Fibroblast of lung (primary cell): ENCODE measurements at regions not wholly inside any gene's neighbourhood (a gene's known extent, or its start where the extent isn't known, plus 50 kb on each side); places are given as distances from the start of the nearest gene placed in this dataset.

Source experiments
- DNase-seq, 2 donors: peaks; one replicate each; pipeline versions ENCODE4 v3.0.0 to v3.0.0-alpha.2; 2010; ENCODE audit warnings: low read depth in 2 of 2
- H2AFZ ChIP-seq: 2 replicates; pipeline ENCODE4 v1.5.1; 2012; ENCODE audit warnings: low read length, control low read depth, inconsistent platforms
- H3K27ac ChIP-seq: 2 replicates; pipeline ENCODE4 v1.5.1; 2011; ENCODE audit warnings: low read length, control low read depth; ENCODE audit not compliant: insufficient read depth
- H3K27me3 ChIP-seq: 2 replicates; pipeline ENCODE4 v1.5.1; 2011; ENCODE audit warnings: mild to moderate bottlenecking, low read length; ENCODE audit not compliant: control insufficient read depth, insufficient read depth
- H3K36me3 ChIP-seq: 2 replicates; pipeline ENCODE4 v1.5.1; 2011; ENCODE audit warnings: low read length; ENCODE audit not compliant: control insufficient read depth, insufficient read depth
- H3K4me1 ChIP-seq: 2 replicates; pipeline ENCODE4 v1.5.1; 2011; ENCODE audit warnings: low read length; ENCODE audit not compliant: control insufficient read depth, insufficient read depth; ENCODE audit errors: extremely low read depth
- H3K4me2 ChIP-seq: 2 replicates; pipeline ENCODE4 v1.5.1; 2011; ENCODE audit warnings: low read length, control low read depth; ENCODE audit not compliant: insufficient read depth; ENCODE audit errors: extremely low read depth
- H3K4me3 ChIP-seq, 4 experiments: fragments of 200-600 bp in 1 of 4; sonication (generic) in 1 of 4; replicated peaks in 1 of 4; 2 replicates each; pipeline ENCODE4 v1.5.1; 2011 to 2016; ENCODE audit warnings: low read length in 4 of 4, low read depth in 3 of 4, mild to moderate bottlenecking in 3 of 4, control low read depth in 2 of 4, inconsistent platforms in 1 of 4, mixed read lengths in 1 of 4; ENCODE audit not compliant: insufficient read depth in 1 of 4; ENCODE audit errors: control extremely low read depth in 1 of 4
- H3K79me2 ChIP-seq: 2 replicates; pipeline ENCODE4 v1.5.1; 2012; ENCODE audit warnings: mild to moderate bottlenecking, low read length, inconsistent platforms; ENCODE audit not compliant: control insufficient read depth, insufficient read depth
- H3K9ac ChIP-seq: 2 replicates; pipeline ENCODE4 v1.5.1; 2011; ENCODE audit warnings: mild to moderate bottlenecking, low read length, control low read depth; ENCODE audit not compliant: insufficient read depth
- H3K9me3 ChIP-seq: 2 replicates; pipeline ENCODE4 v1.5.1; 2012; ENCODE audit warnings: low read depth, low read length; ENCODE audit not compliant: control insufficient read depth, insufficient read depth
- H4K20me1 ChIP-seq: 2 replicates; pipeline ENCODE4 v1.5.1; 2011; ENCODE audit warnings: low read length; ENCODE audit not compliant: control insufficient read depth, insufficient read depth; ENCODE audit errors: extremely low read depth
- CTCF ChIP-seq, 2 donors: IDR thresholded peaks in 1 of 2; conservative IDR thresholded peaks in 1 of 2; 1 replicate in 1 of 2; 2 replicates in 1 of 2; pipeline ENCODE4 v1.5.1; 2011 to 2012; ENCODE audit warnings: low read length in 2 of 2, control low read depth in 1 of 2, inconsistent platforms in 1 of 2, low read depth in 1 of 2, mild to moderate bottlenecking in 1 of 2
- EZH2 ChIP-seq: IDR thresholded peaks from 2 replicates; pipeline ENCODE4 v1.5.1; 2012; ENCODE audit warnings: low read length, control low read depth, mild to moderate bottlenecking; ENCODE audit errors: missing control alignments

- no peak for DNase-seq
- H4K20me1 ChIP-seq = no peaks in the 10 kb centered on the region
- no peak overlapping the region for H3K9ac ChIP-seq
- H2AFZ ChIP-seq = no peak overlapping the region
- no peaks in the 10 kb centered on the region for H3K36me3 ChIP-seq
- H3K4me3 ChIP-seq = no peak overlapping the region
- TF ChIP-seq EZH2 (no peak), CTCF (conservative IDR thresholded peaks at IDR 0.05 in 1 of 2, IDR thresholded peaks at IDR 0.05 in 1 of 2; ENCODE audit: low read depth in 1 of 2, low read length in 2 of 2) (no peak)
- H3K4me1 ChIP-seq = no peaks in the 10 kb centered on the region
- no peak overlapping the region for H3K4me2 ChIP-seq
- H3K27ac ChIP-seq = no peak overlapping the region
- H3K27me3 ChIP-seq = no peaks in the 10 kb centered on the region
- H3K9me3 ChIP-seq = no peaks in the 10 kb centered on the region
- no peaks in the 10 kb centered on the region for H3K79me2 ChIP-seq
These were observed 245.9 kb upstream of the RPL38 start for GRCh38 chr17:73957564-73957963.

- no peaks in the 10 kb centered on the region for H3K27me3 ChIP-seq
- no peaks in the 10 kb centered on the region for H3K9me3 ChIP-seq
- DNase-seq = no peak
- H3K4me1 ChIP-seq = no peaks in the 10 kb centered on the region
- H3K4me3 ChIP-seq = no peak overlapping the region
- no peak overlapping the region for H3K4me2 ChIP-seq
- no peaks in the 10 kb centered on the region for H3K36me3 ChIP-seq
- H3K9ac ChIP-seq = no peak overlapping the region
- no peak overlapping the region for H2AFZ ChIP-seq
- TF ChIP-seq EZH2 (no peak), CTCF (conservative IDR thresholded peaks at IDR 0.05 in 1 of 2, IDR thresholded peaks at IDR 0.05 in 1 of 2; ENCODE audit: low read depth in 1 of 2, low read length in 2 of 2) (no peak)
- no peaks in the 10 kb centered on the region for H3K79me2 ChIP-seq
- no peaks in the 10 kb centered on the region for H4K20me1 ChIP-seq
- no peak overlapping the region for H3K27ac ChIP-seq
These were observed 245.0 kb upstream of the RPL38 start for GRCh38 chr17:73958453-73958852.

GRCh38 chr17:73960469-73960868 lies 243.0 kb upstream of the RPL38 start:
- no peak overlapping the region for H3K4me2 ChIP-seq
- H3K4me1 ChIP-seq = no peaks in the 10 kb centered on the region
- no peak overlapping the region for H3K27ac ChIP-seq
- no peak for DNase-seq
- H2AFZ ChIP-seq = no peak overlapping the region
- TF ChIP-seq EZH2 (no peak), CTCF (conservative IDR thresholded peaks at IDR 0.05 in 1 of 2, IDR thresholded peaks at IDR 0.05 in 1 of 2; ENCODE audit: low read depth in 1 of 2, low read length in 2 of 2) (no peak)
- no peaks in the 10 kb centered on the region for H3K36me3 ChIP-seq
- no peaks in the 10 kb centered on the region for H3K79me2 ChIP-seq
- no peaks in the 10 kb centered on the region for H3K9me3 ChIP-seq
- H3K27me3 ChIP-seq = no peaks in the 10 kb centered on the region
- no peaks in the 10 kb centered on the region for H4K20me1 ChIP-seq
- no peak overlapping the region for H3K4me3 ChIP-seq
- no peak overlapping the region for H3K9ac ChIP-seq
